ENCODE measurements at regions not wholly inside any gene's neighbourhood (a gene's known extent, or its start where the extent isn't known, plus 50 kb on each side); places are given as distances from the start of the nearest gene placed in this dataset.

GRCh38 chr2:57793310-57793709, 253.3 kb upstream of the VRK2 start:
- Histone ChIP-seq H3K4me3 (ENCODE audit: low read length in 3 of 3) (no peak overlapping the region), H3K36me3 (ENCODE audit: control insufficient read depth in 2 of 3, insufficient read depth in 3 of 3, low read length in 3 of 3) (no peaks in the 10 kb centered on the region), H3K4me1 (ENCODE audit: control insufficient read depth in 2 of 3, insufficient read depth in 2 of 3, low read depth in 1 of 3, low read length in 3 of 3) (no peaks in the 10 kb centered on the region), H3K27ac (ENCODE audit: low read depth in 2 of 2, low read length in 2 of 2) (no peak overlapping the region), H3K9ac (ENCODE audit: low read length in 3 of 3) (no peak overlapping the region), H3K9me3 (ENCODE audit: control insufficient read depth in 2 of 3, insufficient read depth in 1 of 3, low read length in 3 of 3) (no peaks in the 10 kb centered on the region), H3K27me3 (ENCODE audit: control insufficient read depth, insufficient read depth, low read length) (no peaks in the 10 kb centered on the region)
- DNase-seq (no peak), FAIRE-seq (no peak)
- TF ChIP-seq, protein P1, sequence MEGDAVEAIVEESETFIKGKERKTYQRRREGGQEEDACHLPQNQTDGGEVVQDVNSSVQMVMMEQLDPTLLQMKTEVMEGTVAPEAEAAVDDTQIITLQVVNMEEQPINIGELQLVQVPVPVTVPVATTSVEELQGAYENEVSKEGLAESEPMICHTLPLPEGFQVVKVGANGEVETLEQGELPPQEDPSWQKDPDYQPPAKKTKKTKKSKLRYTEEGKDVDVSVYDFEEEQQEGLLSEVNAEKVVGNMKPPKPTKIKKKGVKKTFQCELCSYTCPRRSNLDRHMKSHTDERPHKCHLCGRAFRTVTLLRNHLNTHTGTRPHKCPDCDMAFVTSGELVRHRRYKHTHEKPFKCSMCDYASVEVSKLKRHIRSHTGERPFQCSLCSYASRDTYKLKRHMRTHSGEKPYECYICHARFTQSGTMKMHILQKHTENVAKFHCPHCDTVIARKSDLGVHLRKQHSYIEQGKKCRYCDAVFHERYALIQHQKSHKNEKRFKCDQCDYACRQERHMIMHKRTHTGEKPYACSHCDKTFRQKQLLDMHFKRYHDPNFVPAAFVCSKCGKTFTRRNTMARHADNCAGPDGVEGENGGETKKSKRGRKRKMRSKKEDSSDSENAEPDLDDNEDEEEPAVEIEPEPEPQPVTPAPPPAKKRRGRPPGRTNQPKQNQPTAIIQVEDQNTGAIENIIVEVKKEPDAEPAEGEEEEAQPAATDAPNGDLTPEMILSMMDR (IDR thresholded peaks at IDR 0.05; ENCODE audit: borderline replicate concordance, extremely low read depth, insufficient read depth): no peak
- intact Hi-C loops (cut with DNase I): no loop called here

DNA sequence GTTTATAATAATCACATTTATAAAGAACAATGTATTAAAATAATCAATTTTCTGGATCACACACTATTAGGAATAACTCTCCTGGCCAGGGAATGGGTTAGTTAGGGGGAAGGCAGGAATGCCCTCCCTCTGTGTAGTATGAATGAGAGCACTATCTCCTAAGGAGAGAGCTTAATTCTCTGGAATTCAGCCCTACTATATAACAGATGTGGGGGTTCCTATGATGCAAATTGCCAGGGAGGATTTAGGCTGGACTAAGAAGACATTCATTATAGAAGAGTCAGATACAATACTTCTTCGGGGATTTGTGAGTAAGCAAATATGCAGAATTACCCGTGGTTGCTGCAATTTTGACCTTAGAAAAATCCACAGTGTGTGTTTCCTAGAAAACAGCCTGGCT, 250.1 kb upstream of the VRK2 start:
- Histone ChIP-seq H3K4me3 (ENCODE audit: low read length in 3 of 3) (no peak overlapping the region), H3K9me3 (ENCODE audit: control insufficient read depth in 2 of 3, insufficient read depth in 1 of 3, low read length in 3 of 3) (peaks cover 0 to 6% (median 2%) of the 10 kb centered on the region in 3 donors), H3K27me3 (ENCODE audit: control insufficient read depth, insufficient read depth, low read length) (no peaks in the 10 kb centered on the region), H3K9ac (ENCODE audit: low read length in 3 of 3) (no peak overlapping the region), H3K36me3 (ENCODE audit: control insufficient read depth in 2 of 3, insufficient read depth in 3 of 3, low read length in 3 of 3) (no peaks in the 10 kb centered on the region), H3K4me1 (ENCODE audit: control insufficient read depth in 2 of 3, insufficient read depth in 2 of 3, low read depth in 1 of 3, low read length in 3 of 3) (no peaks in the 10 kb centered on the region), H3K27ac (ENCODE audit: low read depth in 2 of 2, low read length in 2 of 2) (no peak overlapping the region)
- no peak for DNase-seq
- TF ChIP-seq, protein P1 (IDR thresholded peaks at IDR 0.05; ENCODE audit: borderline replicate concordance, extremely low read depth, insufficient read depth): no peak
- FAIRE-seq: no peak
- intact Hi-C loops (cut with DNase I): no loop called here

GRCh38 chr2:57798346-57798745, 248.3 kb upstream of the VRK2 start:
- H3K27ac ChIP-seq (ENCODE audit: low read depth in 2 of 2, low read length in 2 of 2): no peak overlapping the region
- H3K4me3 ChIP-seq (ENCODE audit: low read length in 3 of 3): no peak overlapping the region
- H3K9ac ChIP-seq (ENCODE audit: low read length in 3 of 3): no peak overlapping the region
- TF ChIP-seq, protein P1 (IDR thresholded peaks at IDR 0.05; ENCODE audit: borderline replicate concordance, extremely low read depth, insufficient read depth): no peak
- no peak for DNase-seq
- H3K4me1 ChIP-seq (ENCODE audit: control insufficient read depth in 2 of 3, insufficient read depth in 2 of 3, low read depth in 1 of 3, low read length in 3 of 3): no peaks in the 10 kb centered on the region
- no peak for FAIRE-seq
- intact Hi-C loops (cut with DNase I): no loop called here
- H3K36me3 ChIP-seq (ENCODE audit: control insufficient read depth in 2 of 3, insufficient read depth in 3 of 3, low read length in 3 of 3): no peaks in the 10 kb centered on the region
- peaks cover 0 to 6% (median 2%) of the 10 kb centered on the region in 3 donors for H3K9me3 ChIP-seq (ENCODE audit: control insufficient read depth in 2 of 3, insufficient read depth in 1 of 3, low read length in 3 of 3)
- H3K27me3 ChIP-seq (ENCODE audit: control insufficient read depth, insufficient read depth, low read length): no peaks in the 10 kb centered on the region

DNA sequence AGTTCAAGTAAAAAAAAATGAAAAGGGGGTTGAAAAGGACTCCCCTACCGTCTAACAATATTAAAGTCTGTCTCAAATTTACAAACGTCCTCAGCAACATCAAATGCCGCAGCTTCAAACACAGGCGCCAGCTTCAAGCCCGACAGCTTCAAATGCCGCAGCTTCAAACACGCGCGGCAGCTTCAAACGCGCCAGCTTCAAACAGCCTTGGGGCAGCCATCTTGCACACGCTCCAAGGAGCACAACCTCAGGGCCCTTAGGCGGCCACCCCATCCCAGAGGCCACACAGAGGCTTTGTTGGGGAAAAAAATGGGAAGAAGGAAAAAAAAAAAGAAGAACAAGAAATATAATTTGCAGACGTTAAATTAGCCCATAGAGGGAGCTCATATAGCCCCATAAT, 244.4 kb upstream of the VRK2 start:
- H3K4me3 ChIP-seq (ENCODE audit: low read length in 3 of 3): no peak overlapping the region
- no peaks in the 10 kb centered on the region for H3K4me1 ChIP-seq (ENCODE audit: control insufficient read depth in 2 of 3, insufficient read depth in 2 of 3, low read depth in 1 of 3, low read length in 3 of 3)
- H3K9ac ChIP-seq (ENCODE audit: low read length in 3 of 3): no peak overlapping the region
- H3K9me3 ChIP-seq (ENCODE audit: control insufficient read depth in 2 of 3, insufficient read depth in 1 of 3, low read length in 3 of 3): peaks cover 0 to 6% (median 2%) of the 10 kb centered on the region in 3 donors
- intact Hi-C loops (cut with DNase I): no loop called here
- H3K36me3 ChIP-seq (ENCODE audit: control insufficient read depth in 2 of 3, insufficient read depth in 3 of 3, low read length in 3 of 3): no peaks in the 10 kb centered on the region
- no peak overlapping the region for H3K27ac ChIP-seq (ENCODE audit: low read depth in 2 of 2, low read length in 2 of 2)
- H3K27me3 ChIP-seq (ENCODE audit: control insufficient read depth, insufficient read depth, low read length): no peaks in the 10 kb centered on the region
- FAIRE-seq (no peak), DNase-seq (peak in 1 of 5 donors; percentile 27)
- TF ChIP-seq, protein P1 (IDR thresholded peaks at IDR 0.05; ENCODE audit: borderline replicate concordance, extremely low read depth, insufficient read depth): no peak

Data from kidney (tissue), 13 donors.